ENCODE measurements at regions not wholly inside any gene's neighbourhood (a gene's known extent, or its start where the extent isn't known, plus 50 kb on each side); places are given as distances from the start of the nearest gene placed in this dataset.
"Not testable (repeated sequence)": the region's sequence is repeated elsewhere in the genome, so short reads cannot be mapped to it uniquely, and the experiment has no call there.

GRCh38 chr6:28585335-28585734 lies 59.7 kb downstream of the GPX5 start:
- no peak for DNase-seq

DNA sequence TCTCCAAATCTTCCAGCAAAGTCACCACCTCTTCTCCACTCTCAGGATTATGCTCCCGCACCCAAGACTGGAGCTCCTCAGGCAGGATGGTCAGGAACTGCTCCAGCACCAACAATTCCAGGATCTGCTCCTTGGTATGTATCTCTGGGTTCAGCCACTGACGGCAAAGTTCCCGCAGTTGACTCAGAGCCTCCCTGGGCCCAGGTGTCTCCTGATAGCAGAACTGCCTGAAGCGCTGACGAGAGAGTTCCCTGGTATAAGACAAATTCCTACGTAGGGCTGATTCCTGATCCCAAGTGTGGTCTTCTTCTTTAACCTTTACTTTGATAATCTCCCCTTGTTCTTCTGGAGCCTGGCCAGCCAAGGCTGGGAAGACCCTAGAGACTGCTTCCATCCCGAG lies 60.6 kb downstream of the GPX5 start:
- DNase-seq: no peak

DNA sequence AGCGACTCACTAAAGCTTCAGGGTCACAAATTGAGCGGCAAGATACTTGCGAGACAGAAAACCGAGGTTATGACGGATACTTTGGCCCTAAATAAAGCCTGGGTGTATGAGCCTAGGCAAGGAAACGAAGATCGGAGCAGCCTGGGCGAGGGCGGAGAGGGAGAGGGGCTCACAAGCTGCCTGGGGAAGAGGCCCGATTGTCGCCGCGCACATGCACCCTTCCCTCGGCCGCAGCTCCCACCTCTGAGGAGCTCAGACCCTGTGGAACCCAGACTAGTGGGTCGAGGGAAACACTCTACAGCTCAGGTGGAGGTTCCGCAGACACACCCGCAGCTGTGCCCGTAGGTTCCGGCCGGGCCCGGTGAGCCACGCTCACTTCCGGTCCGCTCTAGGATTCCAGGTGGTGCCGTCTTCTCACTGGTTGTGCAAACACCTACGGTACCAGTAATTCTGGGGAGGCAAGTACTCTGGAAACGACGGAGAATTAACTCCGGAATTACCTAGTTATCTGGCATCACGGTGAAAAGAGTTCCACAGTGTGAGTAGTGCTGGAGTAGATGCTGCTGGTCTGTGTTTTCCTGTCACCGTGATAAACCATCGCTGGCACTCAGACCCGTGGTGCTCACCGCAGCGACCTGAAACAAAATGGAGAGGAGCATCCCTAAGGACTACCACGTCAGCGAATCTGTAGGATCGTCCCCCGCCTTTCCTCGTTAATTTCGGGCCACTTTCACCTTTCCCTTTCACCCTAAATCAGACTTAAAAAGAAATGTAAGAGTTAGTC lies 61.5 kb downstream of the GPX5 start:
- DNase-seq: peak; percentile 84

- DNase-seq: no peak
Observed at GRCh38 chr6:28587746-28588075, 62.0 kb downstream of the GPX5 start.

- DNase-seq: no peak
Observed at GRCh38 chr6:28588666-28589065, 63.0 kb downstream of the GPX5 start.

DNA sequence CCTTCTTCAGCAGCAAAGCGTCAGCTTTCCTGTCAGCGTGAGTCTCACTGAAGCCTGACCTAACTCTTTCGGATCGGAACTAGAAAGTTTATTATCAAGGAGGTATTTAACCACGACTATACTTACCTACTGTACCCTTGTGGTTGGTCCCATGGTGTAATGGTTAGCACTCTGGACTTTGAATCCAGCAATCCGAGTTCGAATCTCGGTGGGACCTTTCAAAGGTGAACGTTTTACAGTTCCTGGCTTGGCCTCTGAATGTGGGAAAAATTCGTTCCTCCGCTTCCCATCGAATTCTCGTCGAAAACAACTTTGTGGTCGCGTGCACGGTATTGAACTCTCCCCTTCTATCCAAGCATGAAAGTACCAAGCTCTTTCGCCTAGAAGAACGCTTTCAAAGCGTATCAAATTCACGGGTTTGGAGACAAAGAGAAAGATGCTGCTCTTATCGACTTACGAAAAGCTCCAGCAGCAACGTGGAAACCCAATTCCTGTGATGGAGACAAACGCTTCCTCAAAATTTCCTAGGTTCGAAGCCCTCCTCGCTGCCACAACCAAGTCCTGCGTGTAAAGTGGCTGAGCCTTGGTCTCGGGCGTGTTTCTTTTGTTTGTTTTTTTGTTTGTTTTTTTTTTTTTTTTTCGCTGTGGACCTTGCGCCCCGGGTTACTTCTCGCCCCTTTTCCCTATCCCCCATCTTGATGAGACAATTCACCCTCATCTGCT lies 63.7 kb downstream of the GPX5 start:
- DNase-seq: peak; percentile 60

- DNase-seq: no peak
Observed at GRCh38 chr6:28589957-28590349, 64.3 kb downstream of the GPX5 start.

GRCh38 chr6:28597217-28597835 lies 71.6 kb downstream of the GPX5 start:
- no peak for DNase-seq

DNA sequence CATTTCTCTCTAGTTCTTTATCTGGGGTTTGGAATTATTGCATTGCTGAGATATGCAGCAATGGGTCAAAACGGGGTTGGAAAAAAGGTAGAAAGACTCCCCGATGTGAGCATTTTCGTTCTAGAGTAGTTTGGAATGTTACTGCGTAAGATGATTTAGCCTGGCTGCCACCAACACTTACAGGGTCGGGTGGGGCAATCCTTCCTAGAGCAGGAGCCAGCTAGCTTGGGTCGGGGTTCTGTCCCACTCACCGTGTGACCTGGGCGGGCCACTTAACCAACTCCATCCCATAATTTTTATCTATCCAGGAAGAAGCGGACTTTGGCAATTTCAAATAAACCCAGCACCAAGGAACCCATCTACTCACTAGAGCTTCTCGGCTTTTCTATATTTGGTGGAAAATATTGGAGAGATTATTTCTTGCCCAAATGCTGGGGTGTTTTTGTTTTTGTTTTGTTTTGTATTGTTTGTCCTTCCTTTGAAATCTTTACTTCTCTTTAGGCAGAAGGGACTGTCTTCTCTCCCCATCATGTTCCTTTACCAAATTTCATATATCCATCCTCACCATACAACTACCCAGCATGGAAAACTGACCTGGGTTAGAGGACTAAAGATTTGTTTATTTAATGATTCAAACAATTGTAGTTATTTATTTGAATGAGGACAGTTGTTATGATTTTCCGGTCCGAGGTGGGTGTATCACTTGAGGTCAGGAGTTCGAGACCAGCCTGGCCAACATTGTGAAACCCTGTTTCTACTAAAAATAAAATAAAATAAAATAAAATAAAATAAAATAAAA lies 72.4 kb downstream of the GPX5 start:
- no peak for DNase-seq

DNA sequence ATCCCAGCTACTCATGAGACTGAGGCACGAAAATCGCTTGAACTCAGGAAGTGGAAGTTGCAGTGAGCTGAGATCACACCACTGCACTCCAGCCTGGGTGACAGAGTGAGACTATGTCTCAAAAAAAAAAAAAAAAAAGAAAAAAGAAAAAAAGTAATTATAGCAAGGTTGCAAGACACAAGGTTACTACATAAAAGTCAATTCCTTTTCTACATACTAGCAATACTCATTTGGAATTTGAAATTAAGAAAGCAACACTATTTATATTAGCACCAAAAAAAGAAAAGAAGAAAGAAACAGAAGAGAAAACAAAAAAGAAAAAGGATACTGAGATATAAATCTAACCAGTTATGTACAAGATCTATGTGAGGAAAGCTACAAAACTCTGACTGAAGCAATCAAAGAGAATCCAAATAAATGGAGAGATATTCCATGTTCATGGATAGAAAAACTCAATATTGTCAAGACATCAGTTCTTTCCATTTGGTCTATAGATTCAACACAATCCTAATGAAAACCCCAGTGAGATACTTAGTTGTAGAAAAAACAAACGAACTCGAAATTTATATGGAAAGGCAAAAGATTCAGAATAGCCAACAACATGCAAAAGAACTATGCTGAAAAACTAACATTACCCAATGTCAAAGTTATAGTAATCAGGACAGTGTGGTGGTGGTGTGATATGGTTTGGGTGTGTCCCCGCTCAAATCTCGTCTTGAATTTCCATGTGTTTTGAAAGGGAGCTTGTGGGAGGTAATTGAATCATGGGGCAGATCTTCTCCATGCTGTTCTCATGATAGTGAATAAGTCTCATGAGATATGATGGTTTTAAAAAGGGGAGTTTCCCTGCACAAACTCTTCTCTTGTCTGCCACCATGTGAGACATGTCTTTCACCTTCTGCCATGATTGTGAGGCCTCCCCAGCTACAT lies 73.3 kb downstream of the GPX5 start:
- no peak for DNase-seq

DNA sequence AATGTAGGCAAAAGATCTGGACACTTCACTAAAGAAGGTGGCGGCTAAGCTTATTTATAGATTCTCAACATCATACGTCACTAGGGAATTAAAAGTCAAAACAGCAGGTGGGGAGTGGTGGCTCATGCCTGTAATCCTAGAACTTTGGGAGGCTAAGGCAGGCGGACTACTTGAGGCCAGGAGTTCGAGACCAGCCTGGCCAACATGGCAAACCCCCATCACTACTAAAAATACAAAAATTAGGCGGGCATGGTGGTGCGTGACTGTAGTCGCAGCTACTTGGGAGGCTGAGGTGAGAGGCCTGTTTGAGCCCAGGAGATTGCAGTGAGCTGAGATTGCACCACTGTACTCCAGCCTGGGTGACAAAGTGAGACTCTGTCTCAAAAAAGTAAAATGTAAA lies 74.6 kb downstream of the GPX5 start:
- DNase-seq: no peak

- no peak for DNase-seq
Observed at GRCh38 chr6:28603891-28604290, 78.2 kb downstream of the GPX5 start.

- DNase-seq: peak; percentile 93
Observed at GRCh38 chr6:28606424-28607391, 81.0 kb downstream of the GPX5 start.

DNA sequence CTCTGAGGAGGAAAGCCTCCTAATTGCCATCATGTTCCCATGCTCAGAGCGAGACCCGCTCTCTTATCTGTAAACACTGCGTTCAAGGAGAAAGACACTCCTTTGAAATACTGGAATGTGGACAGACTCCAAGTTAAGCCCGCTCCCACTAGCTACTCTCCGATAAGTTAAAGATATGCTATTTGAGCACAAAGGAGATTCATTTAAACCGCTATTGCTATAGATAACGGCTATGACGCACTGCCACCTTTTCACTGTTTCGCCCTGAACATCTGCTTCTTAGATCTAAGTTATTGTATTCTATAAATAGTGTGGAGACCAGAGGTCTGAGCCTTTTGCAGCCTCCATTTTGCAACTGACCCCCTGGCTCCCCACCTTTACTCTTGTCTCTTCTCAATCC lies 82.3 kb downstream of the GPX5 start:
- DNase-seq: no peak

DNA sequence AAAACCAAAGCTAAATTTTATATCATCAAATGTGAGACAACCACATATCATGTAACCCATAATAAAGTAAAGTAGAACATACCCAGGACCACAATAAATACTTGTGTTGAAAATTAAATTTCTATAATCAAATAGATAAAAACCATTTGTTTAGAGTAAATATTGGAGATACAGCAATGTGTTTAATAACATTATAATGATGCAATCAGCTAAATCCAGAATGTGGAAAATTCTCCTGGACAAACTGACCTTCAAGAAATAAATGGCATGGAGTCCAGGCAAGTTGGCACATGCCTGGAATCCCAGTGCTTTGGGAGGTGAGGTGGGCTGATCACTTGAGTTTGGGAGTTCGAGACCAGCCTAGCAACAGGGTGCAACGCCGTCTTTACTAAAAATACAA lies 84.0 kb downstream of the GPX5 start:
- no peak for DNase-seq

DNA sequence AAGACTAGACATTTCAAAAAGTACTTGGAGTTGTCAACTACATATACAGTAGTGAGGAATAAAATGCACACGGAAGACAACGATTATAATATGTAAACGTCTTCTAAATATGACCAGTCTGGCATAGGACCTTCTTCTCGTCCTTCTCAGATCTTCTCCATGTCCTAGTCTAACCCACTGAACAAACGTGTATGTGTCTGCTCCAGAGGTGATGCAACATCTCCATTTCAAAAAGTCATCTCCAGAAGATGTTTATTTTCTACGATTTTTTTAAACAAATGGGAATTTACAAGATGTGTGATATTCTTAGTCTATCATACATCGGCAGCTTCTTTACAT lies 89.9 kb downstream of the GPX5 start:
- DNase-seq: no peak

GRCh38 chr6:28615955-28616747 lies 90.5 kb downstream of the GPX5 start:
- no peak for DNase-seq

DNA sequence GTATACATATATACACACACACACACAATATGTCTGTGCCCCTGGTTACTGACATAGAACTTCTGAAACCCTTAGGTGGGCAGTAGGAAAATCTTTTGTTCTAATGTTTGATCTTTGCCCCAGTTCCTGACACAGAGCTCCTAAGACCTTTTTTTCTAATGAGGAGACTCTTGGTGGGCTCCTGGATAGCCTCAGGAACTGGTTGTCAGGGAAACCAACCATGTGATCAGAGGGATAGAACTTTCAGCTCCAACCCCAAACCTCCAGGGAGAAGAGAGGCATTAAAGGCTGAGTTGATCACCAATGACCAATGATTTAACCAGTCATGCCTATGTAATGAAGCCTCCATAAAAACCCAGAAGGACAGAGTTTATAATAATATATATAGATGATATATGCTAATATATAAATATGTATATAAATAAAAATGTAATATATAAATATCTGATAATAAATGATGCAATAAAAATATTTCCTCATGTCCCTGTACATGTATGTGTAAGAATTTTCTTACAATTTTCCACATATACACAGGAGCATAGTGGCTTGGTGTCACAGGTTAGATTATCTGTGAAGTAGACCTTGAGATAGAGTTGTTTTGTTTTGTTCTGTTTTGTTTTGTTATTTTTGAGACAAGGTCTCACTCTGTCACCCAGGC lies 93.3 kb downstream of the GPX5 start:
- no peak for DNase-seq

- DNase-seq: not testable (repeated sequence)
Observed at GRCh38 chr6:28621268-28621667, 95.6 kb downstream of the GPX5 start.

DNA sequence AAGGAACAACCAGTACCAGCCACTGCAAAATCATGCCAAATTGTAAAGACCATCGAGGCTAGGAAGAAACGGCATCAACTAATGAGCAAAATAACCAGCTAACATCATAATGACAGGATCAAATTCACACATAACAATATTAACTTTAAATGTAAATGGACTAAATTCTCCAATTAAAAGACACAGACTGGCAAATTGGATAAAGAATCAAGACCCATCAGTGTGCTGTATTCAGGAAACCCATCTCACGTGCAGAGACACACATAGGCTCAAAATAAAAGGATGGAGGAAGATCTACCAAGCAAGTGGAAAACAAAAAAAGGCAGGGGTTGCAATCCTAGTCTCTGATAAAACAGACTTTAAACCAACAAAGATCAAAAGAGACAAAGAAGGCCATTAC lies 97.6 kb downstream of the GPX5 start:
- not testable (repeated sequence) for DNase-seq

All from NCI-H1436 (cell line).